Activated naive CD4-positive, alpha-beta T cell treated with anti-CD3 and anti-CD28 coated beads, Interleukin-2, amount 50 U/mL, for 72 hours (primary cell): ENCODE measurements at regions not wholly inside any gene's neighbourhood (a gene's known extent, or its start where the extent isn't known, plus 50 kb on each side); places are given as distances from the start of the nearest gene placed in this dataset.

ENCODE experiments used
- ATAC-seq, 2 donors: fragments of 150-1000 bp; cut with Tn5 transposase; 2 replicates each; pipeline ENCODE4 v1.10.0; 2021; ENCODE audit warnings: mild to moderate bottlenecking in 2 of 2, moderate library complexity in 2 of 2
- DNase-seq, 2 donors: peaks; one replicate each; pipeline ENCODE4 v3.0.0; 2021 to 2022; ENCODE audit warnings: low spot score in 2 of 2
- H3K27ac Mint-ChIP-seq, 2 donors: one replicate each; pipeline ENCODE4 v1.8.0; 2022; ENCODE audit warnings: mild to moderate bottlenecking in 2 of 2, mixed read lengths in 2 of 2
- H3K36me3 Mint-ChIP-seq, 2 donors: one replicate each; pipeline ENCODE4 v1.8.0; 2022; ENCODE audit warnings: mixed read lengths in 2 of 2
- H3K9me3 Mint-ChIP-seq, 2 donors: one replicate each; pipeline ENCODE4 v1.8.0; 2022; ENCODE audit warnings: mixed read lengths in 2 of 2

DNA sequence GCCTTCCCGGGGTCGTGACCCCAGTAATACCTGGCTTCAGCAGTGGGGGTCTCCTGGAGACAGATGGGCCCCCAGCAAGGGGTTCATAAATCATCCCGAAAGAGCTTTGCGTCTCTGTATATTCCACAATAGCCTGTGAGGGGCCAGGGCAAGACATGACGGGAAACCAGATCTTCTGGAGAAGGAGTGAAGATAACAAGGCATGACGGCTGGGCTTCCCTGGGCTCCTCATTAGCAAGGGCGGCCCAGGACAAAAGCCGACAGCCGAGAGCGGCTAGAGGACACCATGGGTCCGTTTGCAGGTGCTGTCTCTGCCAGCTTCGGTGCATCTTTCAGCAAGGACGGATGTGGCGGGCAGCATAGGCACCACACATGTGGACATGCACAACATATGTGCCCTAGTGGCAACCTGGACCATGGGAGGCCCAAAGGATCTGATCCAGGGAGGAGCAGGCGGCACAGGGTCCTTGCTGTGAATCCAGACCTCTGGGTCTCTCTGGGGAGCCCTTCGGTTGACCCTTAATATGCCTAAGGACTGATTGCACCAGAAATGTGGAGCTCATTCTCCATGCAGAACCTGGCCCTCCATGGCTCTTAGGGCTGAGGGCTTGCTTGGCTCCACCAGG, 136.9 kb upstream of the FOXF1 start:
- DNase-seq (no peak), ATAC-seq (no peak)
- no peaks in the 10 kb centered on the region for H3K36me3 Mint-ChIP-seq
- no peak overlapping the region for H3K27ac Mint-ChIP-seq
- H3K9me3 Mint-ChIP-seq: peaks cover 0 to 9% of the 10 kb centered on the region in 2 donors

- DNase-seq: no peak
- Mint-ChIP-seq H3K36me3 (no peaks in the 10 kb centered on the region), H3K27ac (no peak overlapping the region), H3K9me3 (peaks cover 0 to 9% of the 10 kb centered on the region in 2 donors)
- no peak for ATAC-seq
These were observed 135.7 kb upstream of the FOXF1 start for GRCh38 chr16:86374603-86375130.

GRCh38 chr16:86375364-86375763, 135.0 kb upstream of the FOXF1 start:
- no peak for DNase-seq
- H3K9me3 Mint-ChIP-seq: peaks cover 0 to 9% of the 10 kb centered on the region in 2 donors
- no peaks in the 10 kb centered on the region for H3K36me3 Mint-ChIP-seq
- ATAC-seq: peak; percentile 29 to 77
- no peak overlapping the region for H3K27ac Mint-ChIP-seq

- H3K36me3 Mint-ChIP-seq: no peaks in the 10 kb centered on the region
- no peak for ATAC-seq
- peaks cover 0 to 9% of the 10 kb centered on the region in 2 donors for H3K9me3 Mint-ChIP-seq
- no peak overlapping the region for H3K27ac Mint-ChIP-seq
- no peak for DNase-seq
These were observed 134.5 kb upstream of the FOXF1 start for GRCh38 chr16:86375851-86376250.

- Mint-ChIP-seq H3K36me3 (no peaks in the 10 kb centered on the region), H3K9me3 (peaks cover 0 to 9% of the 10 kb centered on the region in 2 donors), H3K27ac (no peak overlapping the region)
- no peak for ATAC-seq
- DNase-seq: no peak
These were observed 133.5 kb upstream of the FOXF1 start for GRCh38 chr16:86376837-86377236.

GRCh38 chr16:86377251-86378022, 132.9 kb upstream of the FOXF1 start:
- H3K36me3 Mint-ChIP-seq: no peaks in the 10 kb centered on the region
- peaks cover 0 to 9% of the 10 kb centered on the region in 2 donors for H3K9me3 Mint-ChIP-seq
- DNase-seq (no peak), ATAC-seq (no peak)
- H3K27ac Mint-ChIP-seq: no peak overlapping the region

DNA sequence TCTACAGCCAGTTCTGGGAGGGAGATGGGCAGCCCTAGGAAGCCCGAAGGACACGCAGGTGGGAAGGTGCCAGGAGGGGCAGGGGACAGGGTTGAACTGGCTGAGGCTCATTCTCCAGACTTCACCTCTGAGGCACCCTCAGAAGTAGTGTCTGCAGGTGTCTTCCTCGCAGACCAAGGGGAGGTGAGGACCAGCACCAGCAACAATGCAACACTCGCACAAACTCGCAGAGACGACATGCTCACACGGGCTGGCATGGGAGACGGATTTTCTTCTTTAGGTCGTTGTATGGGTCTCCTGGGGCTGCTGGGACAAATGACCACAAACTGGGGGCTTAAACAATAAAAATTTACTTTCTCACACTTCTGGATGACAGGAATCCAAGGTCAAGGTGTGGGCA, 132.2 kb upstream of the FOXF1 start:
- Mint-ChIP-seq H3K27ac (no peak overlapping the region), H3K9me3 (peaks cover under 1 to 9% of the 10 kb centered on the region in 2 donors), H3K36me3 (no peaks in the 10 kb centered on the region)
- DNase-seq: no peak
- no peak for ATAC-seq

GRCh38 chr16:86378831-86379504, 131.4 kb upstream of the FOXF1 start:
- H3K27ac Mint-ChIP-seq: no peak overlapping the region
- ATAC-seq (no peak), DNase-seq (no peak)
- peaks cover 4 to 9% of the 10 kb centered on the region in 2 donors for H3K9me3 Mint-ChIP-seq
- H3K36me3 Mint-ChIP-seq: no peaks in the 10 kb centered on the region

GRCh38 chr16:86379505-86379846, 130.9 kb upstream of the FOXF1 start:
- no peak overlapping the region for H3K27ac Mint-ChIP-seq
- no peaks in the 10 kb centered on the region for H3K36me3 Mint-ChIP-seq

DNA sequence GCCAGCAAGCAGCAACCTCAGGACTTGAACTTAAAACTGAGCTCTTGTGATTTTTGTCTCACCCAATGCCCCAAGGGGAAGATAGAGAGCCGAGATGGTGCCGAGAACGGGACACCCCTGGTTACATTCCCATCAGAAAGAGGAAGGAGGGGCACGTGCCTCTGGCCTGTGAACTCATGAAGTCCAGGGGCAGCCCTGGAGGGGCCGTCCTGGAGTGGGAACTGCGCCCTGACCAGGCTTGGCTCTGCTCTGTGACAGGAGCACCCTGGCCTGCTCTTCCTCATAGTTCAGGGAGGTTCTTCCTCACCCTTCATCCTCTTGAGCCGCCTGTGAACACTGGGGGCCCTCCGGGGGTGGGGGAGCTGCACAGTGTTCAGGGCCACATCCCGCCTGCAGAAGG, 130.3 kb upstream of the FOXF1 start:
- Mint-ChIP-seq H3K27ac (no peak overlapping the region), H3K36me3 (no peaks in the 10 kb centered on the region), H3K9me3 (peaks cover 0 to 4% of the 10 kb centered on the region in 2 donors)
- no peak for ATAC-seq
- DNase-seq: no peak

More at GRCh38 chr16:86379505-86379846, 130.9 kb upstream of the FOXF1 start:
- peaks cover 4 to 5% of the 10 kb centered on the region in 2 donors for H3K9me3 Mint-ChIP-seq
- ATAC-seq (no peak), DNase-seq (no peak)

DNA sequence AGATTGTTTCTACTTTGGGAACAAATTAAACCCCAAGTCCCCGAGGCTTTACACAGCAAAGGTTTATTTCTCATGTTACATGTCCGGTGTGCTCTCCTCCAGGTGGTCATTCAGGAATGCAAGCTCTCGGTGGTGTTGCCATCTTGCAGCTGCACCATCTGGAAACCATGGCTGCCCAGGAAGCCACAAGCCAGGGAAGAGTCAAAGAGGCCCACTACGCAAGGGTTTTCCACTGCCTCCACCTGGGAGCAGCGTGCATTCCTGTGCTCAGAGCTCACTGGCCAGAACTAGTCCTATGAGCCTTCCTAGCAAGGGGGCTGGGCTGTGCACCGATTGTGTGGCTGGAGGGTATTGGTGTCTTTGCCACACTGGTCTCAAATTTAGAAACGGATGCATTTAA, 128.8 kb upstream of the FOXF1 start:
- H3K9me3 Mint-ChIP-seq: peaks cover 0 to 4% of the 10 kb centered on the region in 2 donors
- ATAC-seq (no peak), DNase-seq (no peak)
- no peak overlapping the region for H3K27ac Mint-ChIP-seq
- no peaks in the 10 kb centered on the region for H3K36me3 Mint-ChIP-seq

- ATAC-seq (no peak), DNase-seq (no peak)
- no peaks in the 10 kb centered on the region for H3K36me3 Mint-ChIP-seq
- H3K27ac Mint-ChIP-seq: no peak overlapping the region
- H3K9me3 Mint-ChIP-seq: peaks cover 0 to 4% of the 10 kb centered on the region in 2 donors
These were observed 128.1 kb upstream of the FOXF1 start for GRCh38 chr16:86382067-86382773.

- Mint-ChIP-seq H3K36me3 (no peaks in the 10 kb centered on the region), H3K9me3 (peaks cover 0 to 4% of the 10 kb centered on the region in 2 donors), H3K27ac (no peak overlapping the region)
- no peak for ATAC-seq
- DNase-seq: no peak
These were observed 127.4 kb upstream of the FOXF1 start for GRCh38 chr16:86382774-86383407.

DNA sequence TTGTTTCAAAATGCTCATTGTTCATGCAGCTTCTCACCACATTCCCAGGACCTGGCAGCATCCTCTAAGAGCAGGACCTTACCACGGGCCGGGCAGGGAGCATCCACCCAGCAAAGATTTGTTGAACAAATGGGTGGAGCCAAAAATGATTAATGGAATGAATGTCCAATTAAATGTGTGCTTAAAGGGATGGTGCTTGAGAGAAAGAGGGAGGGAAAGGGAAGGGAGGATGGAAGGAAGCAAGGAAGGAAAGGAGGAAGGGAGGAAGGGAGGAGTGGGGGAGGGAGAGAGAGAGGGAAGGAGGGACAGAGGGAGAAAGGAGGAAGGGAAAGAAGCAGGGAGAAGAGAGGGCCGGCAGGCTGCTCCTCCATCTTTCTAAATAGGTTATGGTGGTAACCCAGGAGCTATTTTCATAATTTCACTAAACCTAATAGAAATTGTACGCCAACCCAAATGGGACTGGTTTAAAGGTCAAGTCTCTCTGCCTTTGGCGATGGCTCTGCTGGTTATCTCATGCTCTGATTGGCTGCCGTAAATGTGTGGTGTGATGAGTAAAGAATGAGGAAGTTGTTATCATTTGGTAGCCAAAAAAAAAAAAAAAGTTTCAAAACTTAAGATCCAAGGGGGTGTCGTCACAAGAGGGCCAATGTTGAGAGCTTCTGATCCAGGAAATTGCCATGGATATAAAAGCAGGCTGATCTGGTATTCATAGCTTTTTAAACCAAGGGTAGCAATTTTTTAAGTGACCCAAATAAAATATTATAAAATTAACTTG, 126.7 kb upstream of the FOXF1 start:
- DNase-seq: no peak
- Mint-ChIP-seq H3K9me3 (peaks cover 0 to 4% of the 10 kb centered on the region in 2 donors), H3K36me3 (no peaks in the 10 kb centered on the region), H3K27ac (no peak overlapping the region)
- ATAC-seq: no peak

- no peak overlapping the region for H3K27ac Mint-ChIP-seq
These were observed 126.1 kb upstream of the FOXF1 start for GRCh38 chr16:86384263-86384649.

DNA sequence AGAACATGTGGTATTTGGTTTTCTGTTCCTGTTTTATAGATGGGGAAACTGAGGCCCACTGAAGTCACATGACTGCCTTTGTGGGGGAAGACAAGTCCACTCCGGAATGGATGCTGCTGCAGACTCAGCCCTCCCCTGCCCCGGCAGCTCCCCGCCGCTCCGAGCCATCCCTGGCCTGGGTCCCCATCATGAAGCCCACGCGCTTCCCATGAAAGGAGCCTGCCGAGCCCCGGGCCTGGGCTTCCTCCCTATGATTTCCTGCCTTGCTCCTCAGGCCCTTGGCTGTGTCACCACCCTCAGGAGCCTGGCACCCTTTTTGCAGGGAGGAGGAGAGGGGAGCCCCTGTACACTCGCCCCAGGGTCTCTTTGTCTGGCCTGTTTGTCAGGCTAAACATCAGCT, 125.3 kb upstream of the FOXF1 start:
- no peaks in the 10 kb centered on the region for H3K36me3 Mint-ChIP-seq
- H3K27ac Mint-ChIP-seq: no peak overlapping the region
- DNase-seq: no peak
- H3K9me3 Mint-ChIP-seq: peaks cover 0 to 4% of the 10 kb centered on the region in 2 donors
- no peak for ATAC-seq

More at GRCh38 chr16:86384263-86384649, 126.1 kb upstream of the FOXF1 start:
- no peak for DNase-seq
- H3K36me3 Mint-ChIP-seq: no peaks in the 10 kb centered on the region
- ATAC-seq: no peak
- H3K9me3 Mint-ChIP-seq: peaks cover 0 to 4% of the 10 kb centered on the region in 2 donors
